Skeletal muscle tissue (tissue), 3 donors: ENCODE measurements at regions not wholly inside any gene's neighbourhood (a gene's known extent, or its start where the extent isn't known, plus 50 kb on each side); places are given as distances from the start of the nearest gene placed in this dataset.
"Not testable (repeated sequence)": the region's sequence is repeated elsewhere in the genome, so short reads cannot be mapped to it uniquely, and the experiment has no call there.

Experiments
- H3K27ac ChIP-seq: one replicate; pipeline ENCODE4 v1.7.0; 2013; ENCODE audit warnings: mild to moderate bottlenecking, low read depth, low read length, inconsistent platforms
- H3K27me3 ChIP-seq, 3 donors: one replicate each; pipeline ENCODE4 v1.7.0; 2013; ENCODE audit warnings: low read length in 3 of 3; ENCODE audit not compliant: control insufficient read depth in 3 of 3, insufficient read depth in 3 of 3
- H3K36me3 ChIP-seq, 3 donors: one replicate each; pipeline ENCODE4 v1.7.0; 2013; ENCODE audit warnings: low read length in 3 of 3; ENCODE audit not compliant: control insufficient read depth in 3 of 3, insufficient read depth in 3 of 3
- H3K4me1 ChIP-seq, 3 donors: one replicate each; pipeline ENCODE4 v1.7.0; 2013; ENCODE audit warnings: low read length in 3 of 3, mild to moderate bottlenecking in 3 of 3; ENCODE audit not compliant: control insufficient read depth in 3 of 3, insufficient read depth in 3 of 3
- H3K4me3 ChIP-seq, 3 donors: one replicate each; pipeline ENCODE4 v1.7.0; 2013; ENCODE audit warnings: low read length in 3 of 3
- H3K9ac ChIP-seq, 3 donors: one replicate each; pipeline ENCODE4 v1.7.0; 2013; ENCODE audit warnings: low read length in 3 of 3, mild to moderate bottlenecking in 3 of 3, moderate library complexity in 2 of 3, low read depth in 1 of 3
- H3K9me3 ChIP-seq, 3 donors: one replicate each; pipeline ENCODE4 v1.7.0; 2013; ENCODE audit warnings: low read length in 3 of 3; ENCODE audit not compliant: control insufficient read depth in 3 of 3
- donor health status: Osteomylitis.

DNA sequence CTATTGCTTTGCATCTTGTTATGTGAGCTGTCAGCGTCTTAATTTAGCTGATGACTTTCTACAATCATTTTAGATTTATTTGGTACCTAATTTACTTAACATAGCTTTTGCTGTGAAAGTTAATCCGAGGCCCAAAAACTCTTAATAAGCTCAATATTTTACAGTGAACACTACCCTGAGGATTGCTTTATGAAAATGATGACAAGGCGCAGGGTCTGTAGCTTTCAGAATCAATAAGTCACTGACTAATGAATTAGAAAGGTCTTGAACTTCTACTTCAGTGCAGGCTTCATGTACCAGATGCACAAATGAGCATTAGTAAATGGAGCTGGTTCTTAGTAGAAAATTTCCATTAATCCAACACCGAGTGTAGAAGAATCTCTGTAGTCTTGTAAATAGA is 81.4 kb upstream of the ZNF366 start:
- H3K4me1 ChIP-seq: no peaks in the 10 kb centered on the region

DNA sequence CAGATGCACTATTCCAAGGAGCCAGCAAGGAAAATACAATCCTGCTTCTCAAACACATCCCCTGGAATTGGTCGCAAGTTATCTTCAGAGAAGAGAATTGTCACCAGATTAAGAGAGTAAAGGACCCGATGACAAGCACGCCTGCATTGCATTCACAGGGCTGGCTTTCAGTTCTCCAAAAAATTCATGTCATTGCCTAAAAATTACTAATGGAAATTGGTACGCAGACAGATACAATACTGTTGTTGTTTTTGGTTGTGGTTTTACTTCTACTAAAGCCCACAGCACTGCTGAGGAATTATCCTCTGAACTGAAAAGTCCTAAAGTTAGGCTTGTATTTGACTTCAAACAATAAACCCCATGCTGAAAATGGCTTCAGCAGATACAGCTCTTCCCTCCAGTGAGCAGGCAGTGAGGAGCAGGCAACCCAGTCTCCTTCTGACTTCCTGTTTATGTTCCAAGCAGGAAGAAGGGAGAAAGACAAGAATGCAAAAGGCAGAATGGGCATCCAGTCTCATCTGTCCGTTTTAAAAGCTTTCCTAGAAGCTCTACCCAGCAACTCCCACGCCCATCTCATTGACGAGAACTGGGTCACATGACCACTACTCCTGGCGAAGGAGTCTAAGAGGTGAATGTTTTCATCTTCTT is 80.6 kb upstream of the ZNF366 start:
- no peaks in the 10 kb centered on the region for H3K4me1 ChIP-seq
- H3K9me3 ChIP-seq: no peaks in the 10 kb centered on the region
- H3K27me3 ChIP-seq: no peaks in the 10 kb centered on the region
- no peak overlapping the region for H3K27ac ChIP-seq
- H3K9ac ChIP-seq: no peak overlapping the region
- no peaks in the 10 kb centered on the region for H3K36me3 ChIP-seq
- no peak overlapping the region for H3K4me3 ChIP-seq

More for the DNA sequence above, 81.4 kb upstream of the ZNF366 start:
- H3K4me3 ChIP-seq: no peak overlapping the region
- H3K27me3 ChIP-seq: no peaks in the 10 kb centered on the region
- no peak overlapping the region for H3K9ac ChIP-seq
- H3K36me3 ChIP-seq: no peaks in the 10 kb centered on the region
- no peak overlapping the region for H3K27ac ChIP-seq
- no peaks in the 10 kb centered on the region for H3K9me3 ChIP-seq

DNA sequence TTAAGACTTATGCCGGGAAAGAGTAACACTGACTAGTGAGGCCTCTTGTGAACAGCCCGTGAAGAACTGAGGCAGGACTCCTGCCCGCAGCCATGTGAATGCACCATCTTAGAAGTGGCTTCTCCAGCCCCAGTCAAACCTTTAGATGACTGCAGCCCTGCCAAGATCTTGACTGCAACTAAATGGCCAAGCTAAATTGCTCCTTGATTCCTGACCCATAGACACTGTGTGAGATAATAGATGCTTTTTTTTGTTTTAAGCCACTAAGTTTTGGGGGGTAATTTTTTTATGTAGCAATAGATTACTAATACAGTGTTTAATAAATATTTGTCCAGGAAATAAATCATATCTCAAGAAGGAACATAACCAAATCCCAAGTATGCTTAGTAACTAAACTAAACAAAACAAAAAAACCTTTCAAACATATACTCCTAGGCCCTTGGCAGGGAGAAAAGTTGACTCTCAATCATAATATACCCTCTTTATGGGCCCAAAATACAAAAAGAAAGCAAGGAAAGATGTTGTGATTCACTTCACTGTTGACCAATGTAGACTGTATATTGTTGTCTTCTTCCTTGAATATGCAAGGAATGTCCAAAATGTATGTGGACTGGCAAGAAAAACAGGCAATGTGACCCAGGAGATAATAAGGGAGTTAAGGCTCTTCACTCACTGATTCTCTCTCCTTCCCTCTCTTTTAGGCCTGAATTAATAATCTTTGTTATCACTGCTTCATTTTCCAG is 79.7 kb upstream of the ZNF366 start:
- Histone ChIP-seq H3K4me3 (no peak overlapping the region), H3K9me3 (no peaks in the 10 kb centered on the region), H3K27me3 (no peaks in the 10 kb centered on the region), H3K4me1 (no peaks in the 10 kb centered on the region), H3K27ac (no peak overlapping the region), H3K36me3 (no peaks in the 10 kb centered on the region), H3K9ac (no peak overlapping the region)

DNA sequence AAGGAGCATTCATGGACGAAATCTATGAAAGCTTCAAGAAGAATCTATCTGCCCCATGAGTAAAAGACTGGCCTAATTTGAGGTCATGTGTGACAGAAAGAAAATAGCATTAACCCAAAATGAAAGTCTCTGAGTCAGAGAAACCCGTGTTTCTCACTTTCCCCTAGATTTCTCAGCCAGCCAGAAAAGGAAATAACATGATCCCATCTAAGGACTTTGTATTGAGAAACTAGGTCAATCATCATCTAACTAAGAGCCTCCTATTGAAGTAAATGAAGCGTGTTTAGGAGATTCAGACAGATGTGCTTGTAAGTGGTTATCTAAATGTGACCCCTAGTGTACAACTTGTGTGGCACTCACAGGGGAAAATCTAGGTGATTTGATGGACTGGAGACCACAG is 77.3 kb upstream of the ZNF366 start:
- Histone ChIP-seq H3K4me3 (no peak overlapping the region), H3K27ac (no peak overlapping the region), H3K9me3 (no peaks in the 10 kb centered on the region), H3K36me3 (no peaks in the 10 kb centered on the region), H3K9ac (no peak overlapping the region), H3K4me1 (no peaks in the 10 kb centered on the region), H3K27me3 (no peaks in the 10 kb centered on the region)

DNA sequence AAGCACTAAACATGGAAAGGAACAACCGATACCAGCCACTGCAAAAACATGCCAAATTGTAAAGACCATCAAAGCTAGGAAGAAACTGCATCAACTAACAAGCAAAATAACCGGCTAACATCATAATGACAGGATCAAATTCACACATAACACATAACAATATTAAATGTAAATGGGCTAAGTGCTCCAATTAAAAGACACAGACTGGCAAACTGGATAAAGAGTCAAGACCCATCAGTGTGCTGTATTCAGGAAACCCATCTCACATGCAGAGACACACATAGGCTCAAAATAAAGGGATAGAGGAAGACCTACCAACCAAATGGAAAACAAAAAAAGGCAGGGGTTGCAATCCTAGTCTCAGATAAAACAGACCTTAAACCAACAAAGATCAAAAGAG is 72.1 kb upstream of the ZNF366 start:
- not testable (repeated sequence) for H3K36me3 ChIP-seq, H3K9me3 ChIP-seq, H3K27me3 ChIP-seq

DNA sequence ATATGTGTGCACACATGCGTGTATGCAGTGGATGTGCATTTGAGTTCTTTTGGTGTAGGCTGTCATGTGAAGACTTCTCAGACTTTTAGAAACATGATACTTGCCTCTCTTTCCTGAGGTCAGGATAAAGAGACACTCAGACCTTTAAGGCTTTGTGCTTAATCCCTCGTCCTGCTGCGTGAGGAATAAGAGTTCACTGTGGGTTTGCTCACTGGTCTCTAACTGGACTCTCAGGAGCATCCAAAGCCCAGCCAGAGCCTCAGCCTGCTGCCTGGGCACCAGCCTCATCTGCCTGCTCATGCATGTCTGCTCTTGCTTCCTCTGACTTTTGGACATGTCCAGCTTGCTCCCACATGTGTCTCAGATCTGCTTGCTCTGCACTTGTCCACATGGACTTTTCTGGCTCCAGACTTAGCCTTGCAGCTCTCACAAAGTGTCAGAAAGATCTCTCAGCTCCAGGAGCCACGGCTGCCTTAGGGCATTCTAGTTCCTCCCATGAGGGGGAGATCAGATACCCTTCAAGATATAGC is 65.1 kb upstream of the ZNF366 start:
- Histone ChIP-seq H3K27me3 (no peaks in the 10 kb centered on the region), H3K27ac (no peak overlapping the region), H3K4me1 (peaks cover 0 to 4% (median 0%) of the 10 kb centered on the region in 3 donors), H3K9me3 (no peaks in the 10 kb centered on the region), H3K36me3 (no peaks in the 10 kb centered on the region), H3K4me3 (no peak overlapping the region), H3K9ac (no peak overlapping the region)

More for the DNA sequence above, 72.1 kb upstream of the ZNF366 start:
- not testable (repeated sequence) for H3K27ac ChIP-seq, H3K4me3 ChIP-seq, H3K9ac ChIP-seq, H3K4me1 ChIP-seq

DNA sequence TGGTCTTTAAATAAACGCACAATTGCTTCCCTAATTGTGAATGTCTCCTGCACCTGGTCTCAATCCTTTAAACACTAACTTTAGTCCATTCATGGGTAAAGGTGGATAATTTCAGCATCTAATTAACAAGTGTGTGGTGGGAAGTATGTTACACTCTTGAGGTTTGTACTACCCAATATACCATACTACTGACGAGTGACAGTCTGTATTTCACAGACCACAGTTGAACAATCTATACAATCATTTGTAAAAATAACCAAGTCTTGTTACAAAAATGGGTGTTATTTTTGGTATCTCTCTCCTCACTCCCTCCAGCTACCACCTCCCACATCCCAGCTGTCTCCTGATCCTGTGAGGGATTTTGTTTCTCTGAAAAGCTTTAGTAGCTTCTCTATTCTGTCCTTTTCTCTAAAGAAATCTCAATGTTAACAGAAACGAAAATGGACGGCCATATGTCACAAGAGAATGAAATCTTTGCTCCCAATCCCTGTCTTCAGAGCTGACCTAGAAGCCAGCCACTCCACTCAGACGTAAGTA is 62.3 kb upstream of the ZNF366 start:
- Histone ChIP-seq H3K36me3 (no peaks in the 10 kb centered on the region), H3K27me3 (no peaks in the 10 kb centered on the region), H3K9ac (no peak overlapping the region), H3K4me1 (peaks cover 0 to 4% (median 0%) of the 10 kb centered on the region in 3 donors), H3K27ac (no peak overlapping the region), H3K9me3 (no peaks in the 10 kb centered on the region), H3K4me3 (no peak overlapping the region)

DNA sequence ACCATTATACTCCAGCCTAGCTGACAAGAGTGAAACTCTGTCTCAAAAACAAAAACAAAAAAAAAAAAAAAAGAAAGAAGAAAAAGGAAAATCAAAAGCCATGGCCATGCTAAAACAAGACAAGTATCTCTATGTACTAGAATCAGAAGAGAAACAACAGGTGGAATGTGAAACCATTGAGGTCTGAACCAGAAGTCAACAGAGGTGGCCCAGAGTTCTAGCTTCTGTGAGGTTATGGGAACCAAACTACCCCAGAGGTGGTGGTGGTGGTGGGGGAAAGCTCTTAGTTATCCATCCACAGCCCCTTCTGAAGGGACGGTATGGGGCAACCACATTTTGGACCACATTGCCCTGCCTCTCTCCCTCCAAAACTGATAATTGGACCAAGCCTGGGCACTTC is 59.5 kb upstream of the ZNF366 start:
- Histone ChIP-seq H3K27me3 (no peaks in the 10 kb centered on the region), H3K27ac (no peak overlapping the region), H3K4me1 (no peaks in the 10 kb centered on the region), H3K9me3 (no peaks in the 10 kb centered on the region), H3K4me3 (no peak overlapping the region), H3K9ac (no peak overlapping the region), H3K36me3 (no peaks in the 10 kb centered on the region)

DNA sequence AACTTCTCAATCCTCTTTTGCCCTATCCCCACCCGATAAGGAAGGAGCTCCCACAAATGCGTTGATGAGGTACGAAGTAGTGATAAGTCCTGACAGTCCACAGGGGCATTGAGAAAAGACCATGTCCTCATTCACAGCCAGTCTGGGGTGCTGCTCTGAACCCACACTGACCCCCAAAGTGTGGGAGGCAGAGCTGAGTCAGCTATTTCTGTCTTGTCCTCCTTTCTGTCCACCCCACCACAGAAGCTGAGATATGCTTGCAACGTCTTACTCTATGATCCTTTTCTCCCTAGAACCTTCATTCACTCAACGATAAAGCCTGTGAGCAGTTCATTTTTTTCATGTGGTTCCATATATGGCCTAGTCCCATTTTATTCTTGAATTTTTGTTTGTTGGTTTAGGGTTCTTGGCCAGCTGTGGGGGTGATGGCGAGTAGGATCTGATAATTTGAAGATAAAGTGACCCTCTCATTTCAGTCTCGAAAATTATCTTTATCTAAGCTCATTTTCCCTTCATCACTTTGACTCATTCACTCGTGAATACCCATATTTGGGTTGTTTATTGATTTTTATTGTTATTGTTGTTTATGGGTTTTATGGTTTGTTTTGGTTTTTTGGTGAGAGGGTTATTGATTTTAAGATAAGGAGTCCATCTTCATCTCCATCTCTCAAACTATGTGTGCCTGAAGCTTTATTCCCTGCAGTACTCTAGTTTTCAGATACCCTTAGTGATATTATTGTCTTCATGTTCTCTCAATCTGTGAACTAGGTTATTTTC is 58.5 kb upstream of the ZNF366 start:
- Histone ChIP-seq H3K27ac (no peak overlapping the region), H3K4me3 (no peak overlapping the region), H3K9ac (no peak overlapping the region), H3K9me3 (no peaks in the 10 kb centered on the region), H3K36me3 (no peaks in the 10 kb centered on the region), H3K4me1 (no peaks in the 10 kb centered on the region), H3K27me3 (no peaks in the 10 kb centered on the region)
